B cell (primary cell): ENCODE measurements at regions not wholly inside any gene's neighbourhood (a gene's known extent, or its start where the extent isn't known, plus 50 kb on each side); places are given as distances from the start of the nearest gene placed in this dataset.

Experiments
- EZH2 ChIP-seq: IDR thresholded peaks from 2 replicates; pipeline ENCODE4 v1.6.1; 2012; ENCODE audit warnings: borderline replicate concordance, low read depth, mild to moderate bottlenecking, moderate library complexity, low read length; ENCODE audit not compliant: insufficient read depth, poor library complexity, severe bottlenecking
- TF ChIP-seq, protein P1 (sequence below): fragments of 200-600 bp; IDR thresholded peaks from one replicate; pipeline ENCODE4 v1.8.0; 2022; ENCODE audit warnings: antibody characterized with exemption, mild to moderate bottlenecking

DNA sequence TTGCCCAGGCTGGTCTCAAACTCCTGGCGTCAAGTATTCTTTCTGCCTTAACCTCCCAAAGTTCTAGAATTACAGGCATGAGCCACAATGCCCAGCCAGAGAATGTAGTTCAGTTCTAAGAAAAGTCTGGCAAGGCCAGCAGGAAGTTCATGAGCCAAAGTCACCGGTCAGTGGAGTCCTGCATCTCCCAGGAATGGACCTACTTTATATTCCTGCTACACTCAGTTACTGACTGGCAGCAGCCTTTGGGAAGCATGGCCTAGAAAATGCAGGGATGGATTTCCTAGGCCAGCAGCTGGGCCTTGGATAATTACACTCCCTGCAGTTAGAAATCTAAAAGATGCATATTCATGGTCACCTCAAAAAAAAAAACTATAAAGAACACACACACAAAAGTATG lies 135.7 kb downstream of the CAAP1 start:
- TF ChIP-seq, protein P1, sequence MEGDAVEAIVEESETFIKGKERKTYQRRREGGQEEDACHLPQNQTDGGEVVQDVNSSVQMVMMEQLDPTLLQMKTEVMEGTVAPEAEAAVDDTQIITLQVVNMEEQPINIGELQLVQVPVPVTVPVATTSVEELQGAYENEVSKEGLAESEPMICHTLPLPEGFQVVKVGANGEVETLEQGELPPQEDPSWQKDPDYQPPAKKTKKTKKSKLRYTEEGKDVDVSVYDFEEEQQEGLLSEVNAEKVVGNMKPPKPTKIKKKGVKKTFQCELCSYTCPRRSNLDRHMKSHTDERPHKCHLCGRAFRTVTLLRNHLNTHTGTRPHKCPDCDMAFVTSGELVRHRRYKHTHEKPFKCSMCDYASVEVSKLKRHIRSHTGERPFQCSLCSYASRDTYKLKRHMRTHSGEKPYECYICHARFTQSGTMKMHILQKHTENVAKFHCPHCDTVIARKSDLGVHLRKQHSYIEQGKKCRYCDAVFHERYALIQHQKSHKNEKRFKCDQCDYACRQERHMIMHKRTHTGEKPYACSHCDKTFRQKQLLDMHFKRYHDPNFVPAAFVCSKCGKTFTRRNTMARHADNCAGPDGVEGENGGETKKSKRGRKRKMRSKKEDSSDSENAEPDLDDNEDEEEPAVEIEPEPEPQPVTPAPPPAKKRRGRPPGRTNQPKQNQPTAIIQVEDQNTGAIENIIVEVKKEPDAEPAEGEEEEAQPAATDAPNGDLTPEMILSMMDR, result no peak
- TF ChIP-seq EZH2, result no peak
